ENCODE measurements at regions not wholly inside any gene's neighbourhood (a gene's known extent, or its start where the extent isn't known, plus 50 kb on each side); places are given as distances from the start of the nearest gene placed in this dataset.
"Not testable (repeated sequence)": the region's sequence is repeated elsewhere in the genome, so short reads cannot be mapped to it uniquely, and the experiment has no call there.

DNA sequence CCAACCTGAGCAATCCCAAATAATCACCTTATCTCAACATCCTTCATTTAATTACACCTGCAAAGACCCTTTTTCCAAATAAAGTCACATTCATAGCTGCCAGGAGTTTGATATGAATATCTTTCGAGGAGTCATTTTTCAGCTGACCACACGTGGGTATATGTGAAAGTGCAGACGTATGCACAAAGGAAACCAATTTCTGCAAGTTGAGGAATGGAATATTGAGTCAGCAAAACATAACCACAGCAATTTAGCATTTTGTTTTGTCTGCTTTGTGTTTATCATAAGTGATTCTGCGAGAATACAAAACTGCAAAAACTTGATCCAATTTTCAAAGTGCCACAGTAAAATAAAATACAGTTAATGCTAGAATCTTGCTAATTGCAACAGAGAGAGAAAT lies 295.9 kb downstream of the SUCLA2 start:
- Histone ChIP-seq H3K27me3 (no peaks in the 10 kb centered on the region), H3K9me3 (replicated peaks in 1 of 3) (no peaks in the 10 kb centered on the region), H3K27ac (no peak overlapping the region), H3K4me3 (no peak overlapping the region), H3K4me1 (replicated peaks in 1 of 2) (no peaks in the 10 kb centered on the region), H3K36me3 (replicated peaks in 1 of 2) (no peaks in the 10 kb centered on the region)
- intact Hi-C loops (cut with DNase I) = no loop called here
- 72 to 82% (median 75%) methylated on average over 4 of the region's 4 CpGs for WGBS, 4 donors
- DNase-seq = no peak
- TF ChIP-seq POLR2A (IDR thresholded peaks at IDR 0.05) = no peak
- TF ChIP-seq, protein P1, sequence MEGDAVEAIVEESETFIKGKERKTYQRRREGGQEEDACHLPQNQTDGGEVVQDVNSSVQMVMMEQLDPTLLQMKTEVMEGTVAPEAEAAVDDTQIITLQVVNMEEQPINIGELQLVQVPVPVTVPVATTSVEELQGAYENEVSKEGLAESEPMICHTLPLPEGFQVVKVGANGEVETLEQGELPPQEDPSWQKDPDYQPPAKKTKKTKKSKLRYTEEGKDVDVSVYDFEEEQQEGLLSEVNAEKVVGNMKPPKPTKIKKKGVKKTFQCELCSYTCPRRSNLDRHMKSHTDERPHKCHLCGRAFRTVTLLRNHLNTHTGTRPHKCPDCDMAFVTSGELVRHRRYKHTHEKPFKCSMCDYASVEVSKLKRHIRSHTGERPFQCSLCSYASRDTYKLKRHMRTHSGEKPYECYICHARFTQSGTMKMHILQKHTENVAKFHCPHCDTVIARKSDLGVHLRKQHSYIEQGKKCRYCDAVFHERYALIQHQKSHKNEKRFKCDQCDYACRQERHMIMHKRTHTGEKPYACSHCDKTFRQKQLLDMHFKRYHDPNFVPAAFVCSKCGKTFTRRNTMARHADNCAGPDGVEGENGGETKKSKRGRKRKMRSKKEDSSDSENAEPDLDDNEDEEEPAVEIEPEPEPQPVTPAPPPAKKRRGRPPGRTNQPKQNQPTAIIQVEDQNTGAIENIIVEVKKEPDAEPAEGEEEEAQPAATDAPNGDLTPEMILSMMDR (IDR thresholded peaks at IDR 0.05) = no peak

DNA sequence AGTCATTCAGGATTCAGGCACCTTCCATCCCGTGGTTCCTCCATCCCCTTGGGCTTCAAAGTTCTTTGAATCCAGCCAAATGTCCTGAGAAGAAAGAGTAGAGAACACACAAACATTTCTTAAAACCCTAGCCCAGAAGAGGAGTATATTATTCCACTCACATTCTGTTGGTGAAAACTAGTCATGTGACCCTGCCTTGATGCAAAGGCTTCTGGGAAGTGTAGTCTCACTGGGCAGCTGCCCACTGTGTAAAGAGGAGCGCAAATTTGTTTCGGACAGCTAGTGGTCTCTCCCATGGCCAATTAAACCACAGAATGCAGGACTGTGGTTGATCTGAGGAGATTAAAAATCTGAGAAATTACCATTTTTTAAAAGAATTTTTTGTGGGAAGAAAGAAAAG lies 304.4 kb downstream of the SUCLA2 start:
- Histone ChIP-seq H3K36me3 (replicated peaks in 1 of 2) (no peaks in the 10 kb centered on the region), H3K27me3 (no peaks in the 10 kb centered on the region), H3K4me3 (no peak overlapping the region), H3K27ac (no peak overlapping the region), H3K4me1 (replicated peaks in 1 of 2) (no peaks in the 10 kb centered on the region), H3K9me3 (replicated peaks in 1 of 3) (no peaks in the 10 kb centered on the region)
- TF ChIP-seq POLR2A (IDR thresholded peaks at IDR 0.05) = no peak
- TF ChIP-seq, protein P1 (IDR thresholded peaks at IDR 0.05) = no peak
- 66 to 81% (median 78%) methylated on average over 3 of the region's 3 CpGs for WGBS, 4 donors
- no peak for DNase-seq
- intact Hi-C loops (cut with DNase I) = no loop called here

DNA sequence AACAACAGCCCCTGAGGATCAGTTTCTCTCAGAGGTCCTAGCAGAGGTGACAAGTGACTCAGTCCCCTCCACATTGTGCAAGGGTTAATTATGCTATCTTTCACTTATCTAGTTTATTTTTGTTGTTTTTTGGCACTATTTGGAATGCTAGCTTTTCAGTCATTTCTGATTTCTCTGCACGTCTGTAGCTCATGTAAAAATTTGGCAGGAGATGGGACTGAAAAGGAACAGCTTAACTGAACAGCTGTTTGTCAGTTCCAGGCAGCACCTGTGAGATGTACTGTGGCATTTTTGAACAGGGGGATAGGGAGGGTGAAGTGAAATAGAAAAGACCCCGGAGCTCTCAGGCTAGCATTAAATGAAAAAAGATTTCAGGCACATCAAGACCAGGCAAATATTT lies 313.5 kb downstream of the SUCLA2 start:
- intact Hi-C loops (cut with DNase I) = no loop called here
- DNase-seq = no peak
- Histone ChIP-seq H3K27me3 (no peaks in the 10 kb centered on the region), H3K4me3 (no peak overlapping the region), H3K9me3 (replicated peaks in 1 of 3) (no peaks in the 10 kb centered on the region), H3K27ac (no peak overlapping the region), H3K36me3 (replicated peaks in 1 of 2) (no peaks in the 10 kb centered on the region), H3K4me1 (replicated peaks in 1 of 2) (no peaks in the 10 kb centered on the region)
- TF ChIP-seq POLR2A (IDR thresholded peaks at IDR 0.05) = no peak
- TF ChIP-seq, protein P1 (IDR thresholded peaks at IDR 0.05) = no peak
- WGBS, 4 donors = 34 to 49% (median 44%) methylated on average over 2 of the region's 2 CpGs

DNA sequence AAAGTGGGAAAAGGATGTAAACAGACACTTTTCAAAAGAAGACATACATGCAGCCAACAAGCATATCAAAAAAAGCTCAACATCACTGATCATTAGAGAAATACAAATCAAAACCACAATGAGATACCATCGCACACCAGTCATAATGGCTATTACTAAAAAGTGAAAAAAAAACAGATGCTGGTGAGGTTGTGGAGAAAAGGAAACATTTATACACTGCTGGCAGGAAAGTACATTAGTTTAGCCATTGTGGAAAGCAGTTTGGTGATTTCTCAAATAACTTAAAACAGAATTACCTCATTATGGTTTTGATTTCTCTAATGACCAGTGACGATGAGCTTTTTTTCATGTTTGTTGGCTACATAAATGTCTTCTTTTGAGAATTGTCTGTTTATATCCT lies 315.9 kb downstream of the SUCLA2 start:
- intact Hi-C loops (cut with DNase I); H3K27ac ChIP-seq; H3K4me1 ChIP-seq (replicated peaks in 1 of 2); H3K4me3 ChIP-seq; H3K27me3 ChIP-seq; H3K9me3 ChIP-seq (replicated peaks in 1 of 3); H3K36me3 ChIP-seq (replicated peaks in 1 of 2); DNase-seq: not testable (repeated sequence)
- WGBS, 4 donors = 89 to 97% (median 94%) methylated on average over 2 of the region's 2 CpGs

DNA sequence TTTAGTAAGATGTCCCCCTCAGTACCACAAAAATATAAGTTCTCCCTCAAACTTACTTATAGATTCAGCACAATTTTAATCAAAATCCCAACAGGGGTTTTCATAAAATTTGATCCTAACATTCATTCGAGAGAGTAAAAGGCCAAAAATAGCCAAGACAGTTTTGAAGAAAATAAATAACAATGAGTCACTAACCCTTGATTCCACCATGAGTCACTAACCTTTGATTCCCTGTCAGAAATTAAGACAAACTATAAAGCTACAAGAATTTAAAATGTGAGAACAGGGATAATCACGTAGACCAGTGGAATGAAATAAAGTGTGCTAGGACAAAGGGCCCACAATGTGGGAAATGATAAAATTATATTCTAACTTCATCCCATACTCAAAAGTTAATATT lies 320.3 kb downstream of the SUCLA2 start:
- Histone ChIP-seq H3K27me3 (no peaks in the 10 kb centered on the region), H3K36me3 (replicated peaks in 1 of 2) (no peaks in the 10 kb centered on the region), H3K4me3 (no peak overlapping the region), H3K9me3 (replicated peaks in 1 of 3) (no peaks in the 10 kb centered on the region), H3K27ac (no peak overlapping the region), H3K4me1 (replicated peaks in 1 of 2) (no peaks in the 10 kb centered on the region)
- WGBS, 4 donors = 29 to 46% (median 34%) methylated on average over 2 of the region's 2 CpGs
- no peak for DNase-seq
- TF ChIP-seq, protein P1 (IDR thresholded peaks at IDR 0.05) = no peak
- no peak for TF ChIP-seq POLR2A (IDR thresholded peaks at IDR 0.05)
- intact Hi-C loops (cut with DNase I) = no loop called here

Data from adrenal gland (tissue), 9 donors.